Karpas-422 (cell line): ENCODE measurements at regions not wholly inside any gene's neighbourhood (a gene's known extent, or its start where the extent isn't known, plus 50 kb on each side); places are given as distances from the start of the nearest gene placed in this dataset.
A peak's percentile ranks its signal among the peaks of the same experiment; 100 is the strongest.

Experiments used
- DNase-seq: peaks from one replicate; pipeline ENCODE4 v3.0.0-alpha.2; 2015
- H2AFZ ChIP-seq: fragments of 200-600 bp; sonication (generic); 2 replicates; pipeline ENCODE4 v1.6.1; 2014; ENCODE audit warnings: antibody characterized with exemption, low read length, mixed read lengths
- H3K27ac ChIP-seq: fragments of 200-600 bp; sonication (generic); 2 replicates; pipeline ENCODE4 v1.5.1; 2014; ENCODE audit warnings: mild to moderate bottlenecking, low read length, moderate library complexity
- H3K27me3 ChIP-seq: fragments of 200-600 bp; sonication (generic); 2 replicates; pipeline ENCODE4 v1.6.1; 2014; ENCODE audit warnings: low read length, mixed read lengths
- H3K36me3 ChIP-seq: fragments of 200-600 bp; sonication (generic); 2 replicates; pipeline ENCODE4 v1.6.1; 2014; ENCODE audit warnings: low read length, mixed read lengths; ENCODE audit not compliant: insufficient read depth
- H3K4me1 ChIP-seq: fragments of 200-600 bp; sonication (generic); 2 replicates; pipeline ENCODE4 v1.6.1; 2014; ENCODE audit warnings: mild to moderate bottlenecking, low read length, mixed read lengths
- H3K4me2 ChIP-seq: fragments of 200-600 bp; sonication (generic); 2 replicates; pipeline ENCODE4 v1.6.1; 2014; ENCODE audit warnings: low read length, low read depth, mild to moderate bottlenecking; ENCODE audit not compliant: poor library complexity, severe bottlenecking
- H3K4me3 ChIP-seq: fragments of 200-600 bp; sonication (generic); 2 replicates; pipeline ENCODE4 v1.5.1; 2014; ENCODE audit warnings: mild to moderate bottlenecking, antibody characterized with exemption, low read length, mixed read lengths
- H3K79me2 ChIP-seq: fragments of 200-600 bp; sonication (generic); 2 replicates; pipeline ENCODE4 v1.6.1; 2014; ENCODE audit warnings: mild to moderate bottlenecking, low read length, mixed read lengths
- H3K9ac ChIP-seq: fragments of 200-600 bp; sonication (generic); 2 replicates; pipeline ENCODE4 v1.6.0; 2014; ENCODE audit warnings: low read length
- H3K9me2 ChIP-seq: fragments of 200-600 bp; sonication (generic), shearing (Covaris generic); replicated peaks from 2 replicates; pipeline ENCODE4 v1.6.0; 2014; ENCODE audit warnings: mild to moderate bottlenecking, low read length, moderate library complexity; ENCODE audit not compliant: insufficient read depth
- H3K9me3 ChIP-seq: fragments of 300-700, 200-600 bp; sonication (generic); 2 replicates; pipeline ENCODE4 v1.6.1; 2014; ENCODE audit warnings: low read length, mixed read lengths
- H4K20me1 ChIP-seq: fragments of 200-600 bp; sonication (generic); 2 replicates; pipeline ENCODE4 v1.6.1; 2014; ENCODE audit warnings: mild to moderate bottlenecking, antibody characterized with exemption, low read length, low read depth; ENCODE audit not compliant: insufficient read depth

GRCh38 chr17:77475016-77475976 is 334.5 kb downstream of the SEC14L1 start:
- H3K27me3 ChIP-seq, result no peaks in the 10 kb centered on the region
- peaks cover 99% of the 10 kb centered on the region for H3K79me2 ChIP-seq
- H3K36me3 ChIP-seq, result no peaks in the 10 kb centered on the region; the same call in 1 of the 2 replicates
- H3K27ac ChIP-seq, result peak overlapping the region; percentile 98
- H4K20me1 ChIP-seq, result no peaks in the 10 kb centered on the region; the same call in 1 of the 2 replicates
- H2AFZ ChIP-seq, result no peak overlapping the region
- H3K9ac ChIP-seq, result 0 out of 2 replicates have a peak overlapping the region, but pooled peaks have one; percentile 10
- H3K9me2 ChIP-seq, result no peaks in the 10 kb centered on the region
- no peaks in the 10 kb centered on the region for H3K9me3 ChIP-seq
- DNase-seq, result no peak
- H3K4me2 ChIP-seq, result no peak overlapping the region
- H3K4me1 ChIP-seq, result peaks cover 64% of the 10 kb centered on the region
- no peak overlapping the region for H3K4me3 ChIP-seq

DNA sequence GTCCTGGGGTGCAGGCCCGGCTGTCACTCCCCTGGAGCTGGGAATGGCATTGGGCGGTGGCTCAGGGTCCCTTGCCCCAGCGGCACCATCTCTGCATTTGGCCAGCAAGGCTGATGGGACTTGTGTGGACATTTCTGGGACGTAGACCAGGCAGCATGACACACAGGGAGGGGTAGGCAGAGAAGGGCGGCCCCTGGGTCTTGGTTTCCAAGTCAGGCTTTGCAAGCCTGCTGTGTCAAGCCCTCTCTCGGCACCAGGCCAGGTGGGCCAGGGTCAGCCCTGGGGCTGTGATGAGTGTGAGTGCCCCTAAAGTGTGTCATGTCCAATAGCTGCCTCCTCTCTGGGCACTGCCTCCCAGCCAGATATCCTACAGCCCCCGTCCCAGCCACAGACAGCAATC is 335.2 kb downstream of the SEC14L1 start:
- H4K20me1 ChIP-seq, result no peaks in the 10 kb centered on the region; the same call in 1 of the 2 replicates
- no peak overlapping the region for H3K4me2 ChIP-seq
- H3K79me2 ChIP-seq, result peaks cover 98% of the 10 kb centered on the region
- H3K9ac ChIP-seq, result no peak overlapping the region
- H3K9me3 ChIP-seq, result no peaks in the 10 kb centered on the region
- 0 out of 2 replicates have a peak overlapping the region, but pooled peaks have one; percentile 29 for H3K27ac ChIP-seq
- H3K36me3 ChIP-seq, result no peaks in the 10 kb centered on the region; the same call in 1 of the 2 replicates
- DNase-seq, result no peak
- no peaks in the 10 kb centered on the region for H3K9me2 ChIP-seq
- no peak overlapping the region for H2AFZ ChIP-seq
- peaks cover 57% of the 10 kb centered on the region for H3K4me1 ChIP-seq
- H3K27me3 ChIP-seq, result no peaks in the 10 kb centered on the region
- H3K4me3 ChIP-seq, result no peak overlapping the region

DNA sequence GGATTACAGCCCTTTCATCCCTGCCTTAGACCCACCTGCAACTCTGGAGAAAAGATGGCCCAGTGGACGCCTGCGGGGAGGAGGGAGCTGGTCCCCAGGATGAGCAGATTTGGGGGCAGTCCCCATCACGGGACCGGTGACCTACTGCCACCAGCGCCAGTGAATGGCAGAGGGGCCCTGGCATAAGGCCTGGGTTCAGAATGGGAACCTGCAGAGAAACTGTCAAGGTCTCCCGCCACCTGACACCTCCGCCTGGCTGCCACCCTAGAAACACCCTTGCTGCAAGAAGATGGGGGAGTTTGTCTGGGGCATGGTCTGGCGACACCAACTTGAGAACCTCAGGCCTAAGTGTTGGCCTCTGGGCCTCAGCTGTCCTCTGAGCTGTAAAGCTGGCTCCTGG is 335.7 kb downstream of the SEC14L1 start:
- Histone ChIP-seq H3K9ac (no peak overlapping the region), H3K27ac (0 out of 2 replicates have a peak overlapping the region, but pooled peaks have one; percentile 29), H3K4me1 (peaks cover 52% of the 10 kb centered on the region), H3K9me2 (no peaks in the 10 kb centered on the region), H3K27me3 (no peaks in the 10 kb centered on the region), H3K4me3 (no peak overlapping the region), H3K4me2 (no peak overlapping the region), H3K36me3 (peaks cover 2% of the 10 kb centered on the region), H3K79me2 (peaks cover 98% of the 10 kb centered on the region), H3K9me3 (no peaks in the 10 kb centered on the region), H2AFZ (no peak overlapping the region), H4K20me1 (no peaks in the 10 kb centered on the region; the same call in 1 of the 2 replicates)
- no peak for DNase-seq

DNA sequence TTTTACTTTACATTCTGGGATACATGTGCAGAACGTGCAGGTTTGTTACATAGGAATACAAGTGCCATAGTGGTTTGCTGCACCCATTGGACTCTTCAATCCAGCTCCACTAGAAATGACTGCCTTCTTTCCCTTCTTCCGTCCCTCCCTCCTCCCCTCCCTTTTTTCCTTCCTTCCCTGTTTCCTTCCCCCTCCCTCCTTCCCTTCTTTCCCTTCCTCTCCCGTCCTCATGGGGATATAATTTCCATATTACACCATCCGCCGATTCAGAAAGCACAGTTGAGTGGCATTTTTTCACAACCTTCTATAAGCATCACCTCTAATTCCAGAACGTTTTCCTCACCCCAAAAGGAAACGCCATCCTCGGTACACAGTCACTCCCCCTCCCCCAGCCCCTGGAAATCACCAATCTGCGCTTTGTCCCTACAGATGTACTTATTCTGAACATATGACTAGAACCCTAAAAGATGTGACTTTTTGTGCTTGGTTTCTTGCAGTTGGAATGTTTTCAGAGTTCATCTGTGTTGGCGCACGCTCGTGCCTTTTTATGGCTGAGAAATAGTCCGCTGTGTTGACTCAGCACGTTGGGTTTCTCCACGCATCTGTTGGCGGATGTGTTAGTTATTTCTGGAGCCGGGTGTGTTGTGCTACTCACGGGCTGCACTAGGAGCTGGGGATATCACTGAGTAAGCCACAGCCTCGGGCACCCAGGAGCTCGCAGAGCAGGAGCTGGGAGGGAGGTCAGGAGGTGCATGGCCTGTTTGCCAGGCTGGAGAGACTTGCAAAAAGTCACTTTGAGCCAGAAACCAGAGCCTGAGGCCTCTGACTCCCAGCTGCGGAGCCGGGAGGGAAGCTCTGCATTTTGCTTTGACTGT is 336.4 kb downstream of the SEC14L1 start:
- H3K9me3 ChIP-seq, result no peaks in the 10 kb centered on the region
- H3K79me2 ChIP-seq, result peaks cover 98% of the 10 kb centered on the region
- no peaks in the 10 kb centered on the region for H3K9me2 ChIP-seq
- peaks cover 46% of the 10 kb centered on the region for H3K4me1 ChIP-seq
- H3K4me2 ChIP-seq, result no peak overlapping the region
- H4K20me1 ChIP-seq, result no peaks in the 10 kb centered on the region; the same call in 1 of the 2 replicates
- H2AFZ ChIP-seq, result no peak overlapping the region
- H3K4me3 ChIP-seq, result no peak overlapping the region
- no peak for DNase-seq
- 0 out of 2 replicates have a peak overlapping the region, but pooled peaks have one; percentile 29 for H3K27ac ChIP-seq
- H3K27me3 ChIP-seq, result no peaks in the 10 kb centered on the region
- H3K36me3 ChIP-seq, result peaks cover 9% of the 10 kb centered on the region
- no peak overlapping the region for H3K9ac ChIP-seq

DNA sequence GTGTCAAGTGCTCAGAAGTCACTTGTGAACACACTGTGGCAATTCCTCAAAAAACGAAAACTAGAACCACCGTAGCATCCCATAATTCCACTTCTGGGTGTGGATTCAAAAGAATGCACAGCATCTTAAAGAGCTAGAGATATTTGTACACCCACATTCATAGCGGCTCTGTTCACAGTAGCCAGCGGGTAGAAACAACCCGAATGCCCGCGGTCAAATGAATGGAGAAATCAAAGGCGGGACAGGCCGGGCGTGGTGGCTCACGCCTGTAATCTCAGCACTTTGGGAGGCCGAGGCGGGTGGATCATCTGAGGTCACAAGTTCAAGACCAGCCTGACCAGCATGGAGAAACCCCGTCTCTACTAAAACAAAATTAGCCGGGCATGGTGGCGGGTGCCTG is 337.5 kb downstream of the SEC14L1 start:
- Histone ChIP-seq H4K20me1 (no peaks in the 10 kb centered on the region; the same call in 1 of the 2 replicates), H3K4me2 (no peak overlapping the region), H2AFZ (no peak overlapping the region), H3K4me1 (peaks cover 34% of the 10 kb centered on the region), H3K9me2 (no peaks in the 10 kb centered on the region), H3K4me3 (no peak overlapping the region), H3K27me3 (no peaks in the 10 kb centered on the region), H3K27ac (no peak overlapping the region), H3K79me2 (peaks cover 98% of the 10 kb centered on the region), H3K36me3 (peaks cover 17% of the 10 kb centered on the region), H3K9me3 (no peaks in the 10 kb centered on the region), H3K9ac (no peak overlapping the region)
- no peak for DNase-seq

GRCh38 chr17:77478899-77479298 is 338.1 kb downstream of the SEC14L1 start:
- no peak overlapping the region for H3K9ac ChIP-seq
- no peak overlapping the region for H3K4me2 ChIP-seq
- H4K20me1 ChIP-seq, result no peaks in the 10 kb centered on the region; the same call in 1 of the 2 replicates
- H3K79me2 ChIP-seq, result peaks cover 98% of the 10 kb centered on the region
- DNase-seq, result no peak
- H3K9me3 ChIP-seq, result no peaks in the 10 kb centered on the region
- H3K4me3 ChIP-seq, result no peak overlapping the region
- H2AFZ ChIP-seq, result no peak overlapping the region
- H3K36me3 ChIP-seq, result peaks cover 17% of the 10 kb centered on the region
- no peaks in the 10 kb centered on the region for H3K27me3 ChIP-seq
- no peak overlapping the region for H3K27ac ChIP-seq
- H3K4me1 ChIP-seq, result peaks cover 28% of the 10 kb centered on the region
- H3K9me2 ChIP-seq, result no peaks in the 10 kb centered on the region

GRCh38 chr17:77479372-77480198 is 338.8 kb downstream of the SEC14L1 start:
- no peak for DNase-seq
- Histone ChIP-seq H3K4me2 (no peak overlapping the region), H3K9ac (no peak overlapping the region), H3K9me3 (no peaks in the 10 kb centered on the region), H4K20me1 (no peaks in the 10 kb centered on the region; the same call in 1 of the 2 replicates), H3K4me3 (no peak overlapping the region), H3K9me2 (no peaks in the 10 kb centered on the region), H3K4me1 (peaks cover 21% of the 10 kb centered on the region), H3K36me3 (peaks cover 17% of the 10 kb centered on the region), H3K27ac (no peak overlapping the region), H3K79me2 (peaks cover 97% of the 10 kb centered on the region), H3K27me3 (no peaks in the 10 kb centered on the region), H2AFZ (no peak overlapping the region)
